C4-2B (cell line): ENCODE measurements at regions not wholly inside any gene's neighbourhood (a gene's known extent, or its start where the extent isn't known, plus 50 kb on each side); places are given as distances from the start of the nearest gene placed in this dataset.

Experiments used
- H3K27ac ChIP-seq: fragments of 450-650 bp; 2 replicates; pipeline ENCODE4 v1.5.1; 2017
- ZFX ChIP-seq: fragments of 450-650 bp; IDR thresholded peaks from 2 replicates; pipeline ENCODE4 v1.6.1; 2017
- TF ChIP-seq, protein P1 (sequence below): fragments of 450-650 bp; conservative IDR thresholded peaks from 2 replicates; pipeline ENCODE4 v1.5.1; 2017; ENCODE audit warnings: mild to moderate bottlenecking

DNA sequence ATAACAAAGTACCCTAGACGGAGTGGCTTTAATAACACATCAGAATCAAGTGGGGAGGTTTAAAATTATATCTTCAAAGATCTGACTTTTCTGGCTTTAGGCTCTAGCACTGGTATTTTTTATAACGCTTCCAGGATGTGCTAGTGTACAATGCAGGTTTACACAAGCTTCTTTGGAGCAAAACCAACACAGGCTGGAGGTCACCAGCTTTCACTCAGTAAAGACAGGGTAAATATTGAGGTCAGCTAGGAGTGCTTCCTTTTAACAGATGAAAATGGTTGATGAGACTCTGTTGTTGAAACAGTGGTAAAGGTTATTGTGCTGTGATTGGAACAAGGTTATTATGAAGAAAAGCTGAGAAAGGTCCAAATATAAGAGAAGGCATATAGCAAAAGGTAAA, 414.2 kb downstream of the TAF11L14 start:
- TF ChIP-seq, protein P1, sequence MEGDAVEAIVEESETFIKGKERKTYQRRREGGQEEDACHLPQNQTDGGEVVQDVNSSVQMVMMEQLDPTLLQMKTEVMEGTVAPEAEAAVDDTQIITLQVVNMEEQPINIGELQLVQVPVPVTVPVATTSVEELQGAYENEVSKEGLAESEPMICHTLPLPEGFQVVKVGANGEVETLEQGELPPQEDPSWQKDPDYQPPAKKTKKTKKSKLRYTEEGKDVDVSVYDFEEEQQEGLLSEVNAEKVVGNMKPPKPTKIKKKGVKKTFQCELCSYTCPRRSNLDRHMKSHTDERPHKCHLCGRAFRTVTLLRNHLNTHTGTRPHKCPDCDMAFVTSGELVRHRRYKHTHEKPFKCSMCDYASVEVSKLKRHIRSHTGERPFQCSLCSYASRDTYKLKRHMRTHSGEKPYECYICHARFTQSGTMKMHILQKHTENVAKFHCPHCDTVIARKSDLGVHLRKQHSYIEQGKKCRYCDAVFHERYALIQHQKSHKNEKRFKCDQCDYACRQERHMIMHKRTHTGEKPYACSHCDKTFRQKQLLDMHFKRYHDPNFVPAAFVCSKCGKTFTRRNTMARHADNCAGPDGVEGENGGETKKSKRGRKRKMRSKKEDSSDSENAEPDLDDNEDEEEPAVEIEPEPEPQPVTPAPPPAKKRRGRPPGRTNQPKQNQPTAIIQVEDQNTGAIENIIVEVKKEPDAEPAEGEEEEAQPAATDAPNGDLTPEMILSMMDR, result no peak
- no peak for TF ChIP-seq ZFX
- H3K27ac ChIP-seq, result no peak overlapping the region

DNA sequence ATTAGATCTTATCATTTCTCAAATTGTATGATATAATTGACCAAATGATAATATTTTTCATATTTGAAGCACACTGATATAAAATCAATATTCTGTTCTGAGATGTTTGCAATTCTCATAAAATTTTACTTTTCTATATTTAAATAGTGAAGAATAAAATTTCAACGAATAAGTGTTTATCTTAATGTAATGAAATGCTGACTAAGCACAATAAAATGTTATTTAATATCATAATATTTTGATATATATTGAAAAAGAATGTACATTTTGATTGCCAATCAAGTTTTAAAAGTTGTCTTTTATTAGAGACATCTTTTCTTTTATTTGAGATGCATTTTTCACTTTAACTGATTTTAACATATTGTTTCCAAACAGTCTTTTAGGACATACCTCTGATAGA, 416.1 kb downstream of the TAF11L14 start:
- TF ChIP-seq, protein P1, result no peak
- TF ChIP-seq ZFX, result no peak
- no peak overlapping the region for H3K27ac ChIP-seq

DNA sequence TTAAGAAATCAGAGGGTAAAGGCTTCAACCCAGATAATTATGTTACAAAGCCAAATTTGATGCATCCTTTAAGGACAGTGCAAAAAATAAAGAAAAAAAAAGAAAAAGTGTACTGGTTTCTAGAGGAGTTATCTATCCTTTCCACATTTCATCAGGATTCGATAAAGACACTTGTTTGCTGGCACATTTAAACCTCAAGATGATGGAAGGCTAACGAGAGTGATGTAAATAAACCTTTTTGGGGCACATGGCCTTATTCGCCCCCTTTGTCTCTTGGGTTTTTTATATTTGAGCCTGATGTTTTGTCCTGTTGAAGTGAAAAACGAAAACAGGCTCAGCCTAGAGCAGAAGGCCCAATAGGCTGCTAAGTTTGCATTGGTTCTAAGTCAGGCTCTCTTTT, 416.5 kb downstream of the TAF11L14 start:
- no peak overlapping the region for H3K27ac ChIP-seq
- TF ChIP-seq ZFX, result no peak
- TF ChIP-seq, protein P1, result no peak

DNA sequence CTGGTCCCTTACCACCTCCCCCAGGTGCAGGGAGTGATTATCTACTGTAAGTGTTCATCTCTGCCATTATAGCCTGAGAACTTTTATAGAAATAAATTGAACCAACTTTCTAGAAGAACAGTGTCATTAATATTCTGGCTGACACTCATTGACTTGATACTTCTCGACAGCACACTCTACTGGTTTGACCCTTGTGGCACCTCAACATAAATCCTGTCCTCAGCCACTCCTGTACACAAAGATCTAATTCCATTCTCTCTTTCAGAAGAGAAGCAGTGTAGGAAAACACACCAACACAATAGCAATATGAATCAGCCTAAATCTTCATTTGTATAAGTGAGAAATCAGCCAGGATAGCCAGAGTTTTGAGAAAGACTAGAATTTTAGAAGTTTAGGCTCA, 417.7 kb downstream of the TAF11L14 start:
- H3K27ac ChIP-seq, result no peak overlapping the region
- TF ChIP-seq, protein P1, result no peak; the same call in 1 of the 2 replicates
- no peak for TF ChIP-seq ZFX

DNA sequence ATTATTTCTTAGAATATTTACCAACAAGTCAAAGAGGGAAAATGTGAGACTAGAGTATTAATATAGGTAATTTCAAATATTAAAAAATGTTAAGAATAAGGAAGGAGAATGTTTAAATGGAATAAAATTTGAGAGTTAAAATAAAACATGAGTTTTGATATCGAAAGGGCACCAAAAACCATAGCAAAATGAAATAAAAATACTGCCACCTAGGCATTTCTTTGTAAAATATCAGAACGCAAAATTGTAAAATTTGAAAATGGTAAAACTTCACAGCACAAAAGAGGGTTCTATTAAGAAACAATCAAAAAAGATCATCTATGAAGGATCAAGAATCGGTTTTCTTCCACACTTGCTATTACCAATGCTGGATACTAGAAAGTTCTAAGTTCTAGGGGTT, 418.3 kb downstream of the TAF11L14 start:
- TF ChIP-seq, protein P1, result no peak
- no peak for TF ChIP-seq ZFX
- H3K27ac ChIP-seq, result no peak overlapping the region

DNA sequence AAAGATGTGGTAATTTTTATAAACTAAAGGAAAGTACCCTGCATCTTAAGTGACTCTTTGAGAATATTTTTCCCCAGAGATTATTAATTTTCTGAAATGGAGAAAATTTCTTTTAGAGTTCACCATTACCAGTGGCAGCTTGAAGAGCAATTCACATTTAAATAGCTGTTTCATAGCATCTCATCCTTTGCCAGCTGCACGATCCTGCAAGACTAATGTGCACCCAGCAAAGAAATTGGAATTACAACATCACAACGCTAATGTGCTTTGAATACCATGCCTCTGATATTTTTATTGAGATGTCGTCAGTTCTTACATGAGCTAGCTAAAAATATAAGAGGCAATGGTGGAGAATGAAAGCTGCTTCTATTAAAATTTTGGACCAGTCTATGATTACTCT, 423.5 kb downstream of the TAF11L14 start:
- TF ChIP-seq ZFX, result no peak
- TF ChIP-seq, protein P1, result no peak
- H3K27ac ChIP-seq, result no peak overlapping the region

DNA sequence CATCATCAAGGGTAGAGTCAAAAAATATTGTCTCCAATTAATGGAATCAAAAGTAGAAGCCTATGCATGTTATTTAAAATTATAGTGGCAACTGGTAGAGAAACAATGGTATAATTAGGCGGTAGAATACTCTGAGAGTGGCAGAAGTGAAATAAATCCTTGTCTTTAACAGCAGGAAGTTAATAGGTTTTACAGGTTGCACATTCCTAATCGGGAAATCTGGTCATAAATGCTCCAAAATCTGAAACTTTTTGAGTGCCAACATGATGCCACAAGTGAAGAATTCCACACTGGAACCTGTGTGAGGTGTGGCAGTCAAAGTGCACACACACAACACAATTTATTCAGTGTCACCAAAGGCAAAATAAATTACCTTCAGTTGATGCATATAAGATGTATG, 433.4 kb downstream of the TAF11L14 start:
- TF ChIP-seq, protein P1, result no peak
- TF ChIP-seq ZFX, result no peak
- no peak overlapping the region for H3K27ac ChIP-seq
